DOHH2 (cell line): ENCODE measurements at regions not wholly inside any gene's neighbourhood (a gene's known extent, or its start where the extent isn't known, plus 50 kb on each side); places are given as distances from the start of the nearest gene placed in this dataset.

Experiments used
- H3F3A ChIP-seq: fragments of 200-600 bp; sonication (generic), shearing (Covaris generic); 2 replicates; pipeline ENCODE4 v1.6.0; 2016; ENCODE audit warnings: antibody characterized with exemption, mild to moderate bottlenecking; ENCODE audit not compliant: control insufficient read depth, insufficient read depth
- H3K27ac ChIP-seq: fragments of 200-600 bp; sonication (generic); 2 replicates; pipeline ENCODE4 v1.5.1; 2014; ENCODE audit warnings: low read depth, mild to moderate bottlenecking, low read length, moderate library complexity
- H3K27me3 ChIP-seq: fragments of 200-600 bp; sonication (generic); 2 replicates; pipeline ENCODE4 v1.6.1; 2014; ENCODE audit warnings: mild to moderate bottlenecking, low read length, mixed read lengths; ENCODE audit not compliant: control insufficient read depth
- H3K36me3 ChIP-seq: fragments of 200-600 bp; sonication (generic); 2 replicates; pipeline ENCODE4 v1.6.1; 2014; ENCODE audit warnings: mild to moderate bottlenecking, low read length, moderate library complexity, mixed read lengths; ENCODE audit not compliant: control insufficient read depth
- H3K4me1 ChIP-seq: fragments of 200-600 bp; sonication (generic); 2 replicates; pipeline ENCODE4 v1.6.1; 2014; ENCODE audit warnings: mild to moderate bottlenecking, low read length, mixed read lengths; ENCODE audit not compliant: control insufficient read depth
- H3K4me2 ChIP-seq: fragments of 200-600 bp; sonication (generic); 2 replicates; pipeline ENCODE4 v1.6.0; 2014; ENCODE audit warnings: mild to moderate bottlenecking, low read length, moderate library complexity
- H3K4me3 ChIP-seq: fragments of 200-600 bp; sonication (generic); 2 replicates; pipeline ENCODE4 v1.5.1; 2014; ENCODE audit warnings: mild to moderate bottlenecking, low read length, mixed read lengths
- H3K79me2 ChIP-seq: fragments of 200-600 bp; sonication (generic); 2 replicates; pipeline ENCODE4 v1.6.1; 2014; ENCODE audit warnings: mild to moderate bottlenecking, low read length, mixed read lengths; ENCODE audit not compliant: control insufficient read depth
- H3K9me2 ChIP-seq: fragments of 200-600 bp; sonication (generic); replicated peaks from 2 replicates; pipeline ENCODE4 v1.6.1; 2014; ENCODE audit warnings: mild to moderate bottlenecking, low read length, mixed read lengths; ENCODE audit not compliant: control insufficient read depth
- H3K9me3 ChIP-seq: fragments of 200-600 bp; sonication (generic); 2 replicates; pipeline ENCODE4 v1.6.1; 2014; ENCODE audit warnings: antibody characterized with exemption, low read length, mixed read lengths; ENCODE audit not compliant: control insufficient read depth, insufficient read depth
- H4K20me1 ChIP-seq: fragments of 200-600 bp; sonication (generic); 2 replicates; pipeline ENCODE4 v1.6.0; 2014; ENCODE audit warnings: low read depth, mild to moderate bottlenecking, antibody characterized with exemption, low read length, moderate library complexity; ENCODE audit not compliant: control insufficient read depth, insufficient read depth
- EZH2phosphoT487 ChIP-seq: fragments of 200-600 bp; sonication (generic); IDR thresholded peaks from 2 replicates; pipeline ENCODE4 v1.6.1; 2017; ENCODE audit warnings: borderline replicate concordance, mild to moderate bottlenecking, antibody characterized with exemption, low read length, moderate library complexity, mixed read lengths
- TF ChIP-seq, protein P1 (sequence below): fragments of 200-600 bp; sonication (generic); IDR thresholded peaks from one replicate; pipeline ENCODE4 v1.5.1; 2014; ENCODE audit warnings: antibody characterized with exemption, mild to moderate bottlenecking, low read depth, low read length; ENCODE audit not compliant: poor library complexity, severe bottlenecking

DNA sequence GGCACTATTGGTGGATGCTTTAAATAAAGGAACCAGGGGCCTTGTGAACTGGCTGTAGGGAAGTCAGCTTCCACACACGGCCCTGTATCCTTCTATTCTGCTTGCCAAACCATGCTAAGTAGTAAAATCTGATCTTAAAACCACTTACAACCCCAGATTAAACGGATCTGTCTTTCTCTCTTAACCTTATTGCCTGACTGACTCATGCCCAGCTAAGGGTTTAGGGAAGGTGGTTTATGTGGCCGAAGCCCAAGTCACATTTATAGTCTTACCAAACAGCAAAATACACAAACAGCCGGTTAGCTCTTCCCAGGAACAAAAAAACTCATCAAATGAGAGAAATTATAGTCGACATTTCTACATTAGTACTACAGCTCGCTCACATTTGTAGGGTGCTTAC lies 988.4 kb upstream of the TENM3 start:
- no peak overlapping the region for H3K27ac ChIP-seq
- no peaks in the 10 kb centered on the region for H3K9me3 ChIP-seq
- no peaks in the 10 kb centered on the region for H3F3A ChIP-seq
- H3K79me2 ChIP-seq, result no peaks in the 10 kb centered on the region
- H3K4me1 ChIP-seq, result no peaks in the 10 kb centered on the region
- H3K4me3 ChIP-seq, result no peak overlapping the region
- H3K27me3 ChIP-seq, result no peaks in the 10 kb centered on the region
- H3K36me3 ChIP-seq, result no peaks in the 10 kb centered on the region
- H3K9me2 ChIP-seq, result no peaks in the 10 kb centered on the region
- H3K4me2 ChIP-seq, result no peak overlapping the region
- H4K20me1 ChIP-seq, result no peaks in the 10 kb centered on the region
- TF ChIP-seq, protein P1, sequence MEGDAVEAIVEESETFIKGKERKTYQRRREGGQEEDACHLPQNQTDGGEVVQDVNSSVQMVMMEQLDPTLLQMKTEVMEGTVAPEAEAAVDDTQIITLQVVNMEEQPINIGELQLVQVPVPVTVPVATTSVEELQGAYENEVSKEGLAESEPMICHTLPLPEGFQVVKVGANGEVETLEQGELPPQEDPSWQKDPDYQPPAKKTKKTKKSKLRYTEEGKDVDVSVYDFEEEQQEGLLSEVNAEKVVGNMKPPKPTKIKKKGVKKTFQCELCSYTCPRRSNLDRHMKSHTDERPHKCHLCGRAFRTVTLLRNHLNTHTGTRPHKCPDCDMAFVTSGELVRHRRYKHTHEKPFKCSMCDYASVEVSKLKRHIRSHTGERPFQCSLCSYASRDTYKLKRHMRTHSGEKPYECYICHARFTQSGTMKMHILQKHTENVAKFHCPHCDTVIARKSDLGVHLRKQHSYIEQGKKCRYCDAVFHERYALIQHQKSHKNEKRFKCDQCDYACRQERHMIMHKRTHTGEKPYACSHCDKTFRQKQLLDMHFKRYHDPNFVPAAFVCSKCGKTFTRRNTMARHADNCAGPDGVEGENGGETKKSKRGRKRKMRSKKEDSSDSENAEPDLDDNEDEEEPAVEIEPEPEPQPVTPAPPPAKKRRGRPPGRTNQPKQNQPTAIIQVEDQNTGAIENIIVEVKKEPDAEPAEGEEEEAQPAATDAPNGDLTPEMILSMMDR, result no peak
- TF ChIP-seq EZH2phosphoT487, result no peak

DNA sequence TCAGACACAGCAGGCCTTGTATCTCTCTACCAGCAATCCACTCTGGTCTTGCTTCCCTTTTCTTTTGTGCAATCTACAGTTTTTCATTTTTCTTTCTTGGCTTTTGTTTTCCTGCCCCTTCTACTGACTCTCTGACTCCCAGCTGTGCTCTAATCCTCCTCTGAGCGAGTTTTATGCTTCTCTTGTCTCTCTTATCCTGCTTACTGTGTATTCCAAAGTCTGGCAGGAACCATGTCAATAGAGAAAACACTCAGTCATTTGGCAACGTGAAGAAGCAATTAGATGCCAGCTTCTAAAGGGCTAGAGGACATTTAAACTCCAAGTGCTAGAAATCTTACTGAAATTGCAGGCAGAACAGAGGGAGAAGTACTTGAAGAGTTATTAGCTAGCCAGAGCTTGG lies 984.6 kb upstream of the TENM3 start:
- no peak overlapping the region for H3K4me2 ChIP-seq
- no peak overlapping the region for H3K4me3 ChIP-seq
- no peaks in the 10 kb centered on the region for H4K20me1 ChIP-seq
- H3K9me2 ChIP-seq, result no peaks in the 10 kb centered on the region
- H3K79me2 ChIP-seq, result no peaks in the 10 kb centered on the region
- H3K4me1 ChIP-seq, result no peaks in the 10 kb centered on the region
- H3K36me3 ChIP-seq, result no peaks in the 10 kb centered on the region
- H3K9me3 ChIP-seq, result no peaks in the 10 kb centered on the region
- no peak overlapping the region for H3K27ac ChIP-seq
- no peak for TF ChIP-seq EZH2phosphoT487
- TF ChIP-seq, protein P1, result no peak
- H3F3A ChIP-seq, result no peaks in the 10 kb centered on the region
- H3K27me3 ChIP-seq, result no peaks in the 10 kb centered on the region

DNA sequence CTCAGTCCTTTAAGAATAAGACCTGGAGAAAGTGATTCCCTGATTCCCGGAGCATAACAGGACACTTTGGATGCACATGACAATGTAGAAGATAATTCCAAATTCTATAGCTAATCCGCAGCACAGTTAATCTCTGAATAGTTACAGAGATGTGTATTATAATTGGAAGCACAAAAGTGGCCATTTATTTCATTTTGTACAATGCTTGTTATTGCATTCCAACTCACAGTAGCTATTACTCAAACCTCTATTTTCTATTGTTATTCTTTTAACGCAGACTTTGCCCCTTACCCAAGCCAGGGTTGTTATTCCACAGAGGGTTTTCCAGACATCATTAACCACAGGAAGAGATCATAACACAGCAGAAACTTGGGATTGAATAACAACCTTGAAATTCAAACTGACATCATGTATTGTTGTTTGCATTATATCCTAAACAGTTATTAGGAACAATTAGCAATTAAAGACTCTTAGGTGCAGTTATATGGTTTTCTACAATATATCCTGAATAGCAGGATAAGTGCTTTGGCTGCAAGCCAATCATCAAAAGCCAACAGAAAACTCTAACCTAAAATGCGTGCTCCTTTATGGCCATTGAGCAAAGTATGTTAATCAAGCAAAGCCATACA lies 984.0 kb upstream of the TENM3 start:
- Histone ChIP-seq H3K4me2 (no peak overlapping the region), H4K20me1 (no peaks in the 10 kb centered on the region), H3K36me3 (no peaks in the 10 kb centered on the region), H3K9me3 (no peaks in the 10 kb centered on the region), H3K4me3 (no peak overlapping the region), H3F3A (no peaks in the 10 kb centered on the region), H3K27me3 (no peaks in the 10 kb centered on the region), H3K9me2 (no peaks in the 10 kb centered on the region), H3K27ac (no peak overlapping the region), H3K4me1 (no peaks in the 10 kb centered on the region), H3K79me2 (no peaks in the 10 kb centered on the region)
- TF ChIP-seq EZH2phosphoT487, result no peak
- TF ChIP-seq, protein P1, result no peak
